PC-9 (cell line): ENCODE measurements at regions not wholly inside any gene's neighbourhood (a gene's known extent, or its start where the extent isn't known, plus 50 kb on each side); places are given as distances from the start of the nearest gene placed in this dataset.

ENCODE experiments used
- BruUV-seq: library from RNA; stranded (reverse); fragments of 400-500 nt; replicated peaks from 2 replicates; lab custom pipeline; 2021; lab: Mats Ljungman, UMichigan
- CTCF ChIA-PET: fragments of 300-600 bp; sonication (Branson Sonifier 250); formaldehyde crosslinking; loops from one replicate; lab custom pipeline; 2022; ENCODE audit warnings: antibody characterized with exemption; lab: Charles Lee
- POLR2A ChIA-PET: fragments of 300-600 bp; sonication (Branson Sonifier 250); formaldehyde crosslinking; loops from one replicate; lab custom pipeline; 2022; ENCODE audit warnings: antibody characterized with exemption; ENCODE audit not compliant: unreplicated experiment; lab: Charles Lee
- DNase-seq, 2 experiments: peaks; one replicate each; pipeline versions ENCODE4 v3.0.0 to v3.0.0-alpha.2; 2015 to 2022; ENCODE audit warnings: mixed read lengths in 1 of 2
- H2AFZ ChIP-seq: fragments of 200-600 bp; sonication (generic); 2 replicates; pipeline ENCODE4 v1.8.1; 2017; ENCODE audit warnings: antibody characterized with exemption
- H3F3A ChIP-seq: fragments of 200-600 bp; sonication (generic); 2 replicates; pipeline ENCODE4 v1.8.1; 2017; ENCODE audit warnings: antibody characterized with exemption, mild to moderate bottlenecking, low read depth; ENCODE audit not compliant: insufficient read depth
- H3K27ac ChIP-seq: fragments of 200-600 bp; sonication (generic); 2 replicates; pipeline ENCODE4 v1.6.1; 2016; ENCODE audit warnings: mixed run types
- H3K27me3 ChIP-seq: fragments of 200-600 bp; sonication (generic); 2 replicates; pipeline ENCODE4 v1.6.1; 2016; ENCODE audit warnings: low read depth, mixed run types; ENCODE audit not compliant: insufficient read depth
- H3K36me3 ChIP-seq: fragments of 200-600 bp; sonication (generic); 2 replicates; pipeline ENCODE4 v1.6.1; 2016; ENCODE audit warnings: low read depth, mixed run types
- H3K4me1 ChIP-seq: fragments of 200-600 bp; sonication (generic); replicated peaks from 2 replicates; pipeline ENCODE4 v1.6.1; 2016; ENCODE audit warnings: mixed run types; ENCODE audit not compliant: insufficient read depth
- H3K4me2 ChIP-seq: fragments of 200-600 bp; sonication (generic); 2 replicates; pipeline ENCODE4 v1.6.1; 2017; ENCODE audit warnings: mixed run types
- H3K4me3 ChIP-seq: fragments of 200-600 bp; sonication (generic); 2 replicates; pipeline ENCODE4 v1.6.1; 2016; ENCODE audit warnings: mixed run types
- H3K79me2 ChIP-seq: fragments of 200-600 bp; sonication (generic); 2 replicates; pipeline ENCODE4 v1.6.1; 2017; ENCODE audit warnings: low read depth, mixed run types
- H3K9me2 ChIP-seq: fragments of 200-600 bp; sonication (generic); 2 replicates; pipeline ENCODE4 v1.8.1; 2017; ENCODE audit warnings: mild to moderate bottlenecking; ENCODE audit not compliant: insufficient read depth
- H3K9me3 ChIP-seq: fragments of 200-600 bp; sonication (generic); 2 replicates; pipeline ENCODE4 v1.8.1; 2016; ENCODE audit warnings: low read depth; ENCODE audit not compliant: insufficient read depth
- H4K20me1 ChIP-seq: fragments of 200-600 bp; sonication (generic); 2 replicates; pipeline ENCODE4 v1.8.1; 2017; ENCODE audit not compliant: insufficient read depth
- CTCF ChIP-seq: fragments of 200-600 bp; sonication (generic); conservative IDR thresholded peaks from 2 replicates; pipeline ENCODE4 v1.6.1; 2017; ENCODE audit warnings: mixed run types, antibody characterized with exemption, mild to moderate bottlenecking, moderate library complexity
- EZH2 ChIP-seq: fragments of 200-600 bp; sonication (generic); IDR thresholded peaks from 2 replicates; pipeline ENCODE4 v1.8.0; 2017; ENCODE audit warnings: antibody characterized with exemption, low read depth
- intact Hi-C: fragments of 100-400 bp; cut with micrococcal nuclease; formaldehyde crosslinking; loops from one replicate; pipeline ENCODE4 v1.10.0; 2022; ENCODE audit not compliant: unreplicated experiment

- no peaks in the 10 kb centered on the region for H3K79me2 ChIP-seq
- TF ChIP-seq CTCF, result no peak
- TF ChIP-seq EZH2, result no peak
- no peak for DNase-seq
- no peak overlapping the region for H3K27ac ChIP-seq
- CTCF ChIA-PET, result no interaction called here
- H3K36me3 ChIP-seq, result no peaks in the 10 kb centered on the region
- no peaks in the 10 kb centered on the region for H3K27me3 ChIP-seq
- H3K4me3 ChIP-seq, result no peak overlapping the region
- H3K9me3 ChIP-seq, result no peaks in the 10 kb centered on the region
- no TSS peak for BruUV-seq
- H3K4me2 ChIP-seq, result no peak overlapping the region
- H3K9me2 ChIP-seq, result no peaks in the 10 kb centered on the region
- intact Hi-C loops, result no loop called here
- H3F3A ChIP-seq, result no peaks in the 10 kb centered on the region
- POLR2A ChIA-PET, result no interaction called here
- H4K20me1 ChIP-seq, result no peaks in the 10 kb centered on the region
- H2AFZ ChIP-seq, result no peak overlapping the region
- H3K4me1 ChIP-seq, result no peaks in the 10 kb centered on the region
These were observed 544.3 kb downstream of the ZNF804A start for GRCh38 chr2:185142677-185143076.

DNA sequence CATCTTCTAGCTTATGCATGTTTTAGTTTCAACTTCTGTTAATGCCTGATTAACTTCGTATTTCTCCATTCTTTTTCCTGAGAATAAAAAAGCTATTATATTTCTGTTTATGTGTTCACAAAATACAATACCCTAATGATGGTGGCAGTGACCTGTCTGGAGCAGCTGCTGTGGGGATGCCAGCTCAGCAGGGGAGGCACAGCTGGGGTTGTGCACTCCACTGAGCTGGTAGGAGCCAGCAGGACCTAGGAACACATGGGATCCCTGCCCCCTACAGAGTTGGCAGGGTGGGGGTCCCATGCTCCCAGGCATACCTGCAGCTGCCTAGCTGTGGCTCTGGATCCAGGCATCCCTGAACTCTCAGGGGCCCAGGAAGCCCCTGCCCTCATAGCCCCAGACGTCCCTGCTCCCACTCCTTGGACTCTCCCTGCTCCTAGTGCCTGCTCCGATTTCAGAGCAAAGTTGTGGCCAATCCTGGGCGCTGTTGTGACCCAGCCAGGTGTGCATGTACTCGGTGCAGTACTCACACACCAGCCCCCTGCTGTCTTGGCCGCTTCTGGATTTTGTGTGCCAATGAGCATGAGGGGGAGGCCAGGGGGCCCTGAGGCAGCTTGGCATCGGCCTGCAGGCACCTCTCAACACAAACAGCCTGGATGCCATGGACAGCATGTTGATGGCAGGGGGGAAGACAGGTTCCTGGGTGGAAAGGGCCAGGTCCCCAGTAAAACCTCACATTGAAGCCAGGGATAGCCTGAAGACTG lies 546.0 kb downstream of the ZNF804A start:
- TF ChIP-seq CTCF, result no peak
- TF ChIP-seq EZH2, result no peak
- CTCF ChIA-PET, result no interaction called here
- POLR2A ChIA-PET, result no interaction called here

DNA sequence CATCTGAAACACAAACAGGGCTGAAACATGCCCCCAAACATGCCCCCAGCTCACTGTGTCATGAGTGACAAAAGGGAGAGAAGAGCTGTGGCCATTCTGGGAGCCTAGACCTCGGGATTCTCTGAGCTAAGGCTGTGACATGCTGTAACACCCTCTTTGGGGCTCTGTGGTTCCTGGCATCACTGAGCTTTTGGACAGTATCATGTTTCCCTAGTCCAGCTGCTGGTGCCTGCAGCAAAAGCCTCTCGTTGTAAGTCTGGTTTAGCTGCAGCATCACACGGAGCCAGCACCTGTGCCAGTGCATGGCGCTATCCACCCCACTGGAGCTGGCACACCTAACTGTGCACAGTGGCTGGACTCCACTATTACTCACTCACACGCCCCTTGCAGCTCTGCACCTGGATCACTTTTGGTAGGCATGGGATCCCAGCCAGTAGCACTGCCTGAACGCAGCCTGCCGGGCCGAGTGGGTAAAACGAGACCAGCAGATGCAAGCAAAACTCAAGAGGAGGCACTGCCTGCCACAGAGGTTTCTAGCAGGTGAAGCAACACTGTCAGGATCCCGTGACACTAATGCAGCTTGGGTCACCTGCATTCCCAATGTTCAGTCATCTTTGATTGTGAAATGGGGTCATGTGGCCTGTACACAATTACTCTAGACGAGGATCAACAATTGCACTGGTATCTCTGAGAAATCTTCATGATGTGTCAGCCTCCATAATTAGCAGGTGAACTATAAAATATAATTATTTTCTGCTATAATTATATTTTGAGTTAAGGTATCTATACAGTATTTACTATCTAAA lies 547.2 kb downstream of the ZNF804A start:
- TF ChIP-seq CTCF, result no peak
- TF ChIP-seq EZH2, result no peak
- Histone ChIP-seq H2AFZ (no peak overlapping the region), H3K9me2 (no peaks in the 10 kb centered on the region), H3K27ac (no peak overlapping the region), H3F3A (no peaks in the 10 kb centered on the region), H4K20me1 (no peaks in the 10 kb centered on the region), H3K4me3 (no peak overlapping the region), H3K4me2 (no peak overlapping the region), H3K27me3 (no peaks in the 10 kb centered on the region), H3K79me2 (no peaks in the 10 kb centered on the region), H3K9me3 (no peaks in the 10 kb centered on the region), H3K36me3 (no peaks in the 10 kb centered on the region), H3K4me1 (no peaks in the 10 kb centered on the region)
- no TSS peak for BruUV-seq
- DNase-seq, result no peak
- ChIA-PET CTCF (interaction anchor here (0.5 kb wide), 1 partner anchor 505 kb away, joined by 3 read pairs; no protein-coding TSS in a partner anchor), POLR2A (no interaction called here)
- intact Hi-C loops, result no loop called here

More for the DNA sequence above, 546.0 kb downstream of the ZNF804A start:
- no peaks in the 10 kb centered on the region for H3F3A ChIP-seq
- no peaks in the 10 kb centered on the region for H3K9me3 ChIP-seq
- no peaks in the 10 kb centered on the region for H3K27me3 ChIP-seq
- DNase-seq, result no peak
- no peaks in the 10 kb centered on the region for H4K20me1 ChIP-seq
- intact Hi-C loops, result no loop called here
- H3K4me1 ChIP-seq, result no peaks in the 10 kb centered on the region
- H2AFZ ChIP-seq, result no peak overlapping the region
- H3K27ac ChIP-seq, result no peak overlapping the region
- H3K9me2 ChIP-seq, result no peaks in the 10 kb centered on the region
- no peak overlapping the region for H3K4me3 ChIP-seq
- no peak overlapping the region for H3K4me2 ChIP-seq
- BruUV-seq, result no TSS peak
- no peaks in the 10 kb centered on the region for H3K79me2 ChIP-seq
- H3K36me3 ChIP-seq, result no peaks in the 10 kb centered on the region
